HG02970 (cell line): ENCODE measurements at regions not wholly inside any gene's neighbourhood (a gene's known extent, or its start where the extent isn't known, plus 50 kb on each side); places are given as distances from the start of the nearest gene placed in this dataset.

Experiments used
- ATAC-seq: cut with Tn5 transposase; IDR thresholded peaks from one replicate; pipeline ENCODE4 v1.9.1; 2021; ENCODE audit warnings: mild to moderate bottlenecking, moderate library complexity, moderate number of reproducible peaks; ENCODE audit not compliant: unreplicated experiment, low FRiP score

DNA sequence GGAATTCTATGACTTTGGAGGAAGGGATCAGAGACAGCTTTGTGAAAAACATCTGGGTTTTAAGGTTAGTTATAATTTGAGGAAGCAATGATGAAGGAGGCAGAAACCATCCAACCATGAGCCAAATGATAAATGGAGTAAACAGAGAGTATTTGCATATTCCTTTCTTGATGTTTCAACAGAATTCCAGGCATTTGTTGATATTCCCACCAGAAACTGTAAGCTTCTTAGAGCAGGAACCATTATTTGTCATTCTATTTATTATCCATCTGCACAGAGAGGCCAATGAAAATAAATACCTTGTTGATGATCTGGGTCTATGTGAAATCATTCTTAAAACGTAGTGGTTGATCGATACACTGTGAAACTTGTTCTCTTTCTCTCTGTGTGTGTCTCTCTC lies 715.3 kb downstream of the INHBA start:
- no peak for ATAC-seq

DNA sequence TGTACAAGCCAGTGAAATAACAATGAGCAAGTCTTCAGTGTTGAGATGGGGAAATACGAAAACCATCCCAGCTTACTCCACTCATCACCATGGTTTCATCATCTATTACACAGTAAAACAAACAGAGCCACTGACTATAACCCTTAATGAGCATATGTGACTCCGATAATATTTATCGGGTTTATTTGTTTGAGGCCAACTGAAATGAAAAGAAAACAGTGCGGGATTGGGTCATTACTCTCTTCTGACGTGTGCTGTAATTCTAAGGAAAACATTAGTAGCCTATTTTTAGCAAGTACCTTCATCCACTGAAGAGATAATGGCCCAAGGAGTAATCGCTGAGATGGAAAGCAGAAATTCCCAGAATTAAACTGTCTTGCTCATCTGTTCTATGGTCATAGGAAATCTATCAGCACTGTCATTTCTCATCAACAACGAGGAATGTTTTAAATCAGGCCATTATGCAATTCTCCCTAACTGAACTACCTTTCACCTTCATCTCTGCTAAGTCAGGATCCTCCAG lies 716.5 kb downstream of the INHBA start:
- ATAC-seq = no peak

GRCh38 chr7:40983111-40983510 lies 719.8 kb downstream of the INHBA start:
- ATAC-seq = no peak

DNA sequence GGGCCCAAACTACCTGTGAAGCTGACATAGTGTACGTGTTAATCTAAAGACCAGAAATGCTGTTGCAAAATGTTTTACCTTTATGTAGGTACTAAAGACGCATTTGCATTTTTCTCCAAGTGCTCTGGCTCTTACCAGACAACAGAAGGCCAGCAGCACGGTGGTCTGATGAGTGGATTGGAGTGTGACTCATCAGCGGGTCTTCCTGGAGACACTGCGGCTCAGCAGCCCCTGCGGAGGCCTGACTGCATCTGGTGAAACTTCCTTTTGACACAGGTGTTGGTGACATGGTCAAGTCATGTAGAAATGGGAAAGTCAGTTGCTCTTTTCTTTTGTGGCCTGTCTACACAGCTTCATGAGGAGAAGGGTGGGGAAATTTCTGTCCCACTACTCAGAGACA lies 723.6 kb downstream of the INHBA start:
- no peak for ATAC-seq

DNA sequence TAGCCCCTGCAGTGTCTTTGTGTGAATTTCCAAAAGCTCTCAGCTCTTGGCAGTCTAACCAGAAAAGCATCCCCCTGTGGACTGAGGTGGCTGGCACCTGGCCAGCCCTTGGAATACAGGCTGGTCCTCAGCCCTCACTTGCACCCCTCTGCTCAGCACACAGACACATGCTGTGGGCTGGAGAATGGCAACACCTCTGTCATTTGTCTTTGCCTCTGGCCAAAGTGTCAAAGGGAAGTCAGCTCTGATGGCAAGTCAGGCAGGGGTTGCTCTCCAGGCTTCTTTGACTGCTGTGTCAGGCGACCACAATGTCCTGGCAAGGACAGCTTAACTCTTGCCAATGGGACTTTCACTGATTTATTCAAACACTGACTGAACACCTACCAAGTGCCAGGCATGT lies 724.8 kb downstream of the INHBA start:
- ATAC-seq = no peak

DNA sequence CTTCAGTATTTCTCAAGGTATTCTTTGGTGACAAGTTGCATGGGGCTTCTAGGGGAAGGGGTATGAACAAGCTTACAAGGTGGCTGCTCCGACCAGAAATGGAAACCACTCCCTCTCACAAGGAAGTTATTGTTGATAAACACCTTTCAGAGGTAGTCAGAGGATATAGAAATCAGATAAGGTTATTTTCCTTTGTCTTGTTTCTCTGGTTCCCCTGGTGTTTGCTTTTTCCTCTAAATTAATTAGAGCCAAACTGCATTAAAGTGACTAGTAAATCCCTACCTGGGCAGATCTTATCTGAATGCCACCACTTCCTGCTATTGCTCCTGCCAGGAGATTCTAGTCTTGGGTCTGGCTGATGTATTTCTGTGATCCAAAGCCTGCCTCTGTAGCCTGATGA lies 725.4 kb downstream of the INHBA start:
- ATAC-seq = no peak

GRCh38 chr7:40972426-40972825 lies 730.5 kb downstream of the INHBA start:
- no peak for ATAC-seq

- no peak for ATAC-seq
Measured at GRCh38 chr7:40969641-40970040, 733.2 kb downstream of the INHBA start.

GRCh38 chr7:40966693-40967092 lies 736.2 kb downstream of the INHBA start:
- ATAC-seq = no peak

DNA sequence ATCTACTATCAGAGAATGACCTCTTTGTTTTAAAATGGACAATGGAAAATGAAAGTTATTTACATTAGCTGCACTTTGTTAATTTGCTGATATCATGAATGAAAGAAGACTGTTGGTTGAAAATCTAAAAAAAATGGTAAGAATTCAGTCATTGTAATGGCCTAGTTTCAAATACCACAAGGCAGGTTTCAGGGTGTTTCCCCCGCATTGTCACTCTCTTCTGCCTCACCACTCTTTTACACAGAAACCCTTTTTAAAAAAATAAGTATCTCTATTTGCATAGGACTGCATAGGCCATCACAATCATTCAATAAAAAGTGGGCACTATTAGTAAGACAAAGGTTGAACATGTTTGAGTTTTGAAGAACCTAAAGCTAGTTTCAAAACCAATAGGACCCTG lies 737.1 kb downstream of the INHBA start:
- no peak for ATAC-seq

DNA sequence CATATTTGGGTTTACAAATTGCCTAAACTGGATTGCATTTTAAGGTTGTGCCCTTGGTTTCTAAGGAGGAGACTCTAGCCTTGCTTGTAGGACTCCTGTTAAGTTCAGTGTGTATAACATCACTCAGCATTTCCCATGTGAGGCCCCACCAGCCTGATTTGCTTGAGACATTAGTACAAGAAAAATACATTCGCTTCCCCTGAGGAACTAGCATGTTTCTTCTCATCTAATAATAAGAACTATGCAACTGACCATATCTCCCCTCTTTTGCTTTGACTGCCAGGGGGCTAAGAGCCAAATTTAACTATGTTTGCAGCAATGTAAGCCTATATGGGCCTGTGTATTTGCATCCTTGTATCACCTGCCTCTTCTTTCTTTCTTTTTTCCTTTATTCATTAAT lies 737.9 kb downstream of the INHBA start:
- ATAC-seq = no peak

- no peak for ATAC-seq
Measured at GRCh38 chr7:40964610-40965009, 738.3 kb downstream of the INHBA start.

GRCh38 chr7:40959955-40960354 lies 742.9 kb downstream of the INHBA start:
- ATAC-seq = no peak

- ATAC-seq = no peak
Measured at GRCh38 chr7:40948239-40948638, 754.7 kb downstream of the INHBA start.

DNA sequence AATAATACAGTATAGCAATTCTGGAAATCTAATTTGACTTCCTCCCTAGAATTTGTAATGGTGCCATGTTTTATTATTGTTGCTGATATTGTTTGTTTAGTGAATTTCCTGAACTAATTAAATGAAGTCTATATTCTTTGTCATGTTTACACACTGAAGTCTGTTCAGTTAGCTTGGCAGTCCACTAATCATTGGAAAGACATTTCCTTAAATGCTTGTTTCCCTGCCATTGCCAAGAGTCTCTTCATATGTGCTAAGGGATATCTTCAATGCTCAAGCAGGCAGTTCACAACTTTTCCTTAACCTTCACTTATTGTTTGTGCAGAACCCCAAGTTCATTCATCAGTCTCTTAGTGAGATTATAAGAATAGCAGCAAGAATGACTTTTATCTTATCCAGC lies 755.3 kb downstream of the INHBA start:
- ATAC-seq = no peak

DNA sequence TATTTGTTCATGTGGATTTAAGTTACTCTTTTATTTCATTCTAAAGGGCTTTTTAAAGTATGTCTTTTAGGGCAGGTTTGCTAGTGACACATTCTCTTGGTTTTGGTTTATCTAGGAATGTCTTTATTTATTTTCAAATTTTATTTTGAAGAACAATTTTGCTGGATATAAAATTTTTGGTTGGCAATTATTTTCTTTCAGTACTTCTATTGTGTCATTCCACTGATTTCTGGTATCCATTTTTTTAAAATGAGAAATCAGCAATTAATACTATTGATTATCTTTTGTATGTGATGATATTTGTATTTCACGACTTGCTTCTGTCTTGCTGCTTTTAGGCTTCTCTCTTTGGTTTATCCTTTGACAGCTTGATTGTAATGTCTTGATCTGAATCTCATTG lies 756.3 kb downstream of the INHBA start:
- no peak for ATAC-seq

DNA sequence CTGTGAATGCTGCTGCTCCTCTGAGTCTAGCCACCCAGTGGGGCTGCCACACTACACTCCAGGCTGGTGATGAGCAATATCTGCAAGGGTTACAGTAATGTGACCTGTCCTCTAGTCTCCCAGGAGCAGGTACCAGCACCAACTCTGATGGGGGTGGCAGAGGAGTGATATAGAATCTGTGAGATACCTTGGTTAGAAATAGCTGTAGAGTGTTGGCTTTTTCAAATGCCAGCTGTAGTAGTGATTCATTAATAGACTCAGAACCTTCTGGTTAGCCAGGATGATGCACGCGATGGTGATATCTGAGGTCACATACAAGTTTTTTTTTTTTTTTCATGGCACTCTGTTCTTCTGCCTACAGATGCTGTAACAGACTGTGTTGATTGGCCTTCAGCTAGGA lies 757.1 kb downstream of the INHBA start:
- no peak for ATAC-seq

DNA sequence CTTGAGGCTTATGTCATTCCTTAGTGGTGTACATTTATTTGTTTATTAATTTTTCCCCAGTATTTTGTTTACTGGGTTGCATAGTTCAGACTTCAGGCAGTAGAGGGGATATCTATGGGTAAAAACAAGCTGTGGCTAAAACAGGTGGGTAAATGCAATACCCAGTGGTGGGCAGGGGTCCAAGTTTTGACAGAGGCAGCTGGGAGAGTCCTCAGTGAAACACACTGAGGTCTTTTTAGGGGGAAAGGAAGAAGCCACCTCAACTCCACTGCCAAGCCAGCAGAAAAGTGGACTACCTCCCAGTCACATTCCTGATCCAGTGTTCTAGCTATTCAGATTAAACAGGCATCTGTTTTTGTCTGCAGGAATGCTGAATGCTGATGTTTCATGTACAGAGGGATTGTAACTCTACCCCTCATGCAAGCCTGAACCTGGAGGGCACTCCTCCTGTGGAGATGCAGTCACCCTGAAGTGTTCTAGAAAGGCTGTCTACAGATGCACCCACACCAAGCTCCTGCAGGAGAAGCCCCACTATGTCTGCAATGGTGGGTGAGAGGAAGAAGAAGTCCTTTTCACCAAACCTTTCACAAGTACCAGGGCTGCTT lies 757.8 kb downstream of the INHBA start:
- no peak for ATAC-seq

DNA sequence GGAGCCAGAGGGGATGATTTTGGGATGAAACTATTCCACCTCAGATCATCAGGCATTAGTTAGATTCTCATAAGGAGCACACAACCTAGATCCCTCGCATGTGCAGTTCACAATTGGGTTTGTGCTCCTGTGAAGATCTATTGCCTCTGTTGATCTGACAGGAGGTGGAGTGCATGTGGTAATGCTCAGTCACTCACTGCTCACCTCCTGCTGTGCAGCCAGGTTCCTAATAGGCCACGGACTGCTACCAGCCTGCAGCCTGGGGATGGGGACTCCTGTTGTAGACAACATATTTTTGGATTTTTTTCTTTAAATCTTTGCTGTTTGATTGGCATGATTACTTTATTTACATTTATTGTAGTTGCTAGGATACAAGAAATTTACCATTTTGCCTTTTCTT lies 765.0 kb downstream of the INHBA start:
- no peak for ATAC-seq

DNA sequence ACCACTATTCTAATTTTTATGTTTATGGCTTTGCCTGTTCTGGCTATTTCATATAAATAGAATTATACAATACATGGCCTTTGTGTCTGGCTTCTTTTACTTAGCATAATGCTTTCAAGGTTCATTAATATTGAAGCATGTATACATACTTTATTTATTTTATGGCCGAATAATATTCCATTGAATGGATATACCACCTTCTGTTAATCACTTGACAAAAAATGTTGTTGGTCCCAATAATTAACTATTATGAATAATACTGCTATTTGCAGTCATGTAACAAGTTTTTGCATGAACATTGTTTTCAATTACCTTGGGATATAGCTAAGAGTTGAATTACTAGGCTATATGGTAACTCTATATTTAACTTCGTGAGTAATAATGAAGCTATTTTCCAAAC lies 767.5 kb downstream of the INHBA start:
- no peak for ATAC-seq

DNA sequence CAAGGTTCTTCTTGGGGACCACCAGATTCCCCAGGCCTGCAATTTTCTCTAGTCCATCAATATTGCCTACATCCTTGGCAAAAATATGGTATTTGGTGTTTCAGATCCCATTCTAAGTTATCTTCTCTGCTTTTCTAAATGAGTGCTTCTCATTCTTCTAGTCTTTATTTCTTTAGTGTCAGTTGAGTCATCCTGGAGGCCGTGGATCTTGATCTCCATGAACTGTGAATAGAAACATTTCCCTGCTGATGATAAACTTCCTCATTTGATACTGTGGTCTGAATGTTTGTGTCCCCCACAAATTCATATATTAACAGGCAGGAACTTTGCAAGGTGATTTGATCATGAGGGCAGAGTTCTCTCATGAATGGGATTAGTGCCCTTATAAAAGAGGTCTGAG lies 779.3 kb downstream of the INHBA start:
- no peak for ATAC-seq

- ATAC-seq = no peak
Measured at GRCh38 chr7:40922316-40922670, 780.6 kb downstream of the INHBA start.
